SK-N-SH (cell line): ENCODE measurements at regions not wholly inside any gene's neighbourhood (a gene's known extent, or its start where the extent isn't known, plus 50 kb on each side); places are given as distances from the start of the nearest gene placed in this dataset.

Experiments used
- CTCF ChIA-PET: fragments of 300-600, 350-600 bp; formaldehyde crosslinking; extraction: SDS; loops from one replicate; lab custom pipeline; 2021; lab: Yijun Ruan, JAX
- POLR2A ChIA-PET: fragments of 350-600 bp; sonication (Branson Sonifier 250); formaldehyde crosslinking; extraction: SDS; loops from one replicate; lab custom pipeline; 2020; ENCODE audit warnings: antibody characterized with exemption, inconsistent platforms; lab: Yijun Ruan, JAX
- DNase-seq: peaks from one replicate; pipeline ENCODE4 v3.0.0; 2012
- H2AFZ ChIP-seq: fragments of 200-600 bp; sonication (generic); 2 replicates; pipeline ENCODE4 v1.8.1; 2016; ENCODE audit warnings: antibody characterized with exemption, mild to moderate bottlenecking, low read depth
- H3F3A ChIP-seq: fragments of 200-600 bp; sonication (generic); replicated peaks from 2 replicates; pipeline ENCODE3; 2016; ENCODE audit warnings: antibody characterized with exemption, mild to moderate bottlenecking; ENCODE audit not compliant: insufficient read depth
- H3K27ac ChIP-seq, 2 experiments: fragments of 200-500 bp in 1 of 2; fragments of 200-600 bp in 1 of 2; sonication (Bioruptor generic) in 1 of 2; sonication (generic), shearing (Covaris generic) in 1 of 2; 2 replicates each; pipeline versions ENCODE4 v1.5.1 to v1.6.1; 2014 to 2016; ENCODE audit warnings: low read depth in 2 of 2, inconsistent platforms in 1 of 2, low read length in 1 of 2, mild to moderate bottlenecking in 1 of 2, mixed read lengths in 1 of 2
- H3K27me3 ChIP-seq: fragments of 200-600 bp; sonication (generic), shearing (Covaris generic); 2 replicates; pipeline ENCODE4 v1.6.1; 2016; ENCODE audit warnings: mixed run types; ENCODE audit not compliant: insufficient read depth
- H3K36me3 ChIP-seq, 2 experiments: fragments of 200-500 bp in 1 of 2; fragments of 200-600 bp in 1 of 2; sonication (Bioruptor generic) in 1 of 2; sonication (generic) in 1 of 2; replicated peaks in 1 of 2; 2 replicates each; pipeline versions ENCODE3 to v1.5.1; 2014 to 2016; ENCODE audit warnings: low read length in 1 of 2, mild to moderate bottlenecking in 1 of 2; ENCODE audit not compliant: insufficient read depth in 2 of 2, control insufficient read depth in 1 of 2
- H3K4me1 ChIP-seq, 2 experiments: fragments of 200-500 bp in 1 of 2; fragments of 200-600 bp in 1 of 2; sonication (Bioruptor generic) in 1 of 2; sonication (generic), shearing (Covaris generic) in 1 of 2; 2 replicates each; pipeline versions ENCODE4 v1.5.1 to v1.6.1; 2014 to 2016; ENCODE audit warnings: low read depth in 1 of 2, low read length in 1 of 2, mixed run types in 1 of 2; ENCODE audit not compliant: insufficient read depth in 2 of 2, control insufficient read depth in 1 of 2
- H3K4me2 ChIP-seq: fragments of 200-600 bp; sonication (generic), shearing (Covaris generic); 2 replicates; pipeline ENCODE4 v1.6.1; 2017; ENCODE audit warnings: mixed run types
- H3K4me3 ChIP-seq, 2 experiments: fragments of 200-500 bp in 1 of 2; fragments of 200-600 bp in 1 of 2; sonication (Bioruptor generic) in 1 of 2; sonication (generic), shearing (Covaris generic) in 1 of 2; 2 replicates each; pipeline versions ENCODE4 v1.5.1 to v1.8.1; 2014 to 2016; ENCODE audit warnings: low read depth in 2 of 2, inconsistent platforms in 1 of 2, low read length in 1 of 2, mild to moderate bottlenecking in 1 of 2, mixed read lengths in 1 of 2, moderate library complexity in 1 of 2
- H3K79me2 ChIP-seq: fragments of 200-600 bp; sonication (generic); 2 replicates; pipeline ENCODE4 v1.8.1; 2017; ENCODE audit warnings: mild to moderate bottlenecking; ENCODE audit not compliant: insufficient read depth
- H3K9ac ChIP-seq: fragments of 200-600 bp; sonication (generic); 2 replicates; pipeline ENCODE4 v1.6.1; 2017; ENCODE audit warnings: mixed run types
- H3K9me2 ChIP-seq: fragments of 200-600 bp; sonication (generic); 2 replicates; pipeline ENCODE4 v1.6.1; 2017; ENCODE audit warnings: mixed run types
- H3K9me3 ChIP-seq: fragments of 200-600 bp; sonication (generic); 2 replicates; pipeline ENCODE4 v1.6.1; 2017; ENCODE audit warnings: mixed run types, mild to moderate bottlenecking, moderate library complexity
- H4K20me1 ChIP-seq: fragments of 200-600 bp; sonication (generic); 2 replicates; pipeline ENCODE4 v1.6.1; 2017; ENCODE audit warnings: mild to moderate bottlenecking, mixed run types; ENCODE audit not compliant: insufficient read depth
- CHD2 ChIP-seq: fragments of 150-350 bp; IDR thresholded peaks from 2 replicates; pipeline ENCODE4 v1.6.1; 2018; ENCODE audit warnings: low read length; ENCODE audit not compliant: partially characterized antibody
- ELF1 ChIP-seq: IDR thresholded peaks from 2 replicates; pipeline ENCODE4 v1.4.0; 2012
- GATA2 ChIP-seq: sonication (generic); formaldehyde crosslinking; IDR thresholded peaks from 2 replicates; pipeline ENCODE4 v1.5.0; 2020; ENCODE audit warnings: mild to moderate bottlenecking, missing genetic modification reagents
- IRF3 ChIP-seq: fragments of 150-350 bp; IDR thresholded peaks from 2 replicates; pipeline ENCODE4 v1.6.1; 2016; ENCODE audit warnings: mild to moderate bottlenecking, low read depth, low read length
- MXI1 ChIP-seq: IDR thresholded peaks from 2 replicates; pipeline ENCODE4 v1.6.1; 2012; ENCODE audit warnings: mild to moderate bottlenecking, low read depth, low read length, improper control_type of control experiment
- NFIC ChIP-seq: IDR thresholded peaks from 2 replicates; pipeline ENCODE4 v1.4.0; 2012; ENCODE audit warnings: borderline replicate concordance
- NRF1 ChIP-seq: IDR thresholded peaks from 2 replicates; pipeline ENCODE4 v1.6.1; 2012; ENCODE audit warnings: low read depth, mild to moderate bottlenecking, low read length
- RAD21 ChIP-seq: IDR thresholded peaks from 2 replicates; pipeline ENCODE4 v1.6.1; 2012; ENCODE audit warnings: mild to moderate bottlenecking, low read length
- RCOR1 ChIP-seq: fragments of 150-350 bp; IDR thresholded peaks from 2 replicates; pipeline ENCODE4 v1.6.1; 2017; ENCODE audit warnings: antibody characterized with exemption, low read length
- RFX5 ChIP-seq: IDR thresholded peaks from 2 replicates; pipeline ENCODE4 v1.6.1; 2012; ENCODE audit warnings: mild to moderate bottlenecking, improper control_type of control experiment, low read length
- RXRA ChIP-seq: IDR thresholded peaks from 2 replicates; pipeline ENCODE4 v1.4.0; 2012; ENCODE audit warnings: low read depth, mild to moderate bottlenecking, borderline replicate concordance
- SIN3A ChIP-seq: IDR thresholded peaks from 2 replicates; pipeline ENCODE4 v1.6.1; 2012; ENCODE audit warnings: low read depth, mild to moderate bottlenecking, low read length, moderate library complexity, borderline replicate concordance
- SMC3 ChIP-seq: IDR thresholded peaks from 2 replicates; pipeline ENCODE4 v1.6.1; 2012; ENCODE audit warnings: low read depth, low read length, improper control_type of control experiment
- TAF1 ChIP-seq: IDR thresholded peaks from 2 replicates; pipeline ENCODE4 v1.6.1; 2012; ENCODE audit warnings: low read depth, mild to moderate bottlenecking, low read length, moderate library complexity, borderline replicate concordance
- TCF12 ChIP-seq: IDR thresholded peaks from 2 replicates; pipeline ENCODE4 v1.4.0; 2012
- TEAD4 ChIP-seq: IDR thresholded peaks from 2 replicates; pipeline ENCODE4 v1.4.0; 2012; ENCODE audit warnings: mild to moderate bottlenecking, borderline replicate concordance; ENCODE audit not compliant: insufficient read depth
- YY1 ChIP-seq: IDR thresholded peaks from 2 replicates; pipeline ENCODE4 v1.4.0; 2012; ENCODE audit warnings: low read depth, mild to moderate bottlenecking
- ZBTB33 ChIP-seq: IDR thresholded peaks from 2 replicates; pipeline ENCODE4 v1.4.0; 2012; ENCODE audit warnings: low read depth, borderline replicate concordance
- WGBS: methylation state at CpG from one replicate; pipeline ENCODE4 v1.1.6; 2017; ENCODE audit warnings: low lambda C conversion rate; 5-methylcytosine and 5-hydroxymethylcytosine counted together
- TF ChIP-seq, protein P1 (sequence below): fragments of 150-350 bp; IDR thresholded peaks from 2 replicates; pipeline ENCODE4 v1.6.1; 2017; ENCODE audit warnings: antibody characterized with exemption, low read length, low read depth, borderline replicate concordance
- TF ChIP-seq, protein P2 (sequence below): IDR thresholded peaks from 2 replicates; pipeline ENCODE4 v1.4.0; 2012; ENCODE audit warnings: low read depth, borderline replicate concordance

DNA sequence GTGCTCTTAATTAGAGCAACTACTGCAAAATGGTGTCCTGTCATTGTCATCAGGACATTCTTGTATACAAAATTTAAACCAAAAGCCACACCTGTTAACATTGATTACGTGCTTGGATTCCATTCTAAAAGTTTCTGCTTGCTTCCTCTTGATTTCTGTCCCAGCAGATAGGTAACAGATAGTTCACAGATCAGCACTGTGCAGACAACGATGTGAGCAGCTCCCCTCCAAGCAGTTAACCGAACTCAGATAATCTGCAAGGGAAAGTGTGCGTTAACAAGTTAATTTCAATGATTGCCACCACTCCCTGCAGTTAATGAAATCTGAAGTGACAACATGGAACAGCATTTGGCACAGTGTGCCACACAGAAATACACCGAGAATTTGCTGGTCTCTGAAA is 54.4 kb upstream of the RELL1 start:
- Histone ChIP-seq H3K79me2 (no peaks in the 10 kb centered on the region), H3F3A (no peaks in the 10 kb centered on the region), H3K9me3 (no peaks in the 10 kb centered on the region), H3K27ac (no peak overlapping the region), H3K4me2 (no peak overlapping the region), H3K9me2 (no peaks in the 10 kb centered on the region), H4K20me1 (no peaks in the 10 kb centered on the region), H3K27me3 (no peaks in the 10 kb centered on the region; the same call in 1 of the 2 replicates), H3K36me3 (no peaks in the 10 kb centered on the region), H3K4me3 (no peak overlapping the region), H3K4me1 (no peaks in the 10 kb centered on the region), H3K9ac (no peak overlapping the region), H2AFZ (no peak overlapping the region)
- WGBS, result 22% methylated on average over 5 of the region's 5 CpGs
- ChIA-PET POLR2A (no interaction called here), CTCF (no interaction called here)
- DNase-seq, result no peak
- TF ChIP-seq MXI1 (no peak), TCF12 (no peak), IRF3 (no peak), TAF1 (no peak), NRF1 (no peak), RFX5 (no peak), ELF1 (no peak), NFIC (no peak), YY1 (no peak), RXRA (no peak), CHD2 (no peak), TEAD4 (no peak), RCOR1 (no peak), GATA2 (CRISPR knock-in tag) (no peak), SIN3A (no peak), SMC3 (no peak), RAD21 (no peak), ZBTB33 (no peak)
- TF ChIP-seq, protein P1, sequence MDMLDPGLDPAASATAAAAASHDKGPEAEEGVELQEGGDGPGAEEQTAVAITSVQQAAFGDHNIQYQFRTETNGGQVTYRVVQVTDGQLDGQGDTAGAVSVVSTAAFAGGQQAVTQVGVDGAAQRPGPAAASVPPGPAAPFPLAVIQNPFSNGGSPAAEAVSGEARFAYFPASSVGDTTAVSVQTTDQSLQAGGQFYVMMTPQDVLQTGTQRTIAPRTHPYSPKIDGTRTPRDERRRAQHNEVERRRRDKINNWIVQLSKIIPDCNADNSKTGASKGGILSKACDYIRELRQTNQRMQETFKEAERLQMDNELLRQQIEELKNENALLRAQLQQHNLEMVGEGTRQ, result no peak
- TF ChIP-seq, protein P2, sequence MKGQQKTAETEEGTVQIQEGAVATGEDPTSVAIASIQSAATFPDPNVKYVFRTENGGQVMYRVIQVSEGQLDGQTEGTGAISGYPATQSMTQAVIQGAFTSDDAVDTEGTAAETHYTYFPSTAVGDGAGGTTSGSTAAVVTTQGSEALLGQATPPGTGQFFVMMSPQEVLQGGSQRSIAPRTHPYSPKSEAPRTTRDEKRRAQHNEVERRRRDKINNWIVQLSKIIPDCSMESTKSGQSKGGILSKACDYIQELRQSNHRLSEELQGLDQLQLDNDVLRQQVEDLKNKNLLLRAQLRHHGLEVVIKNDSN, result no peak
